ENCODE measurements at regions not wholly inside any gene's neighbourhood (a gene's known extent, or its start where the extent isn't known, plus 50 kb on each side); places are given as distances from the start of the nearest gene placed in this dataset.
A peak's percentile ranks its signal among the peaks of the same experiment; 100 is the strongest.

- TF ChIP-seq CTCF (IDR thresholded peaks at IDR 0.05; ENCODE audit: low read depth, low read length, missing control alignments): no peak
- no peak overlapping the region for H3K4me3 ChIP-seq (replicated peaks; ENCODE audit: low read depth, low read length)
- DNase-seq (ENCODE audit: extremely low read depth, low read depth): no peak
Observed at GRCh38 chr20:24153101-24154040, 164.8 kb upstream of the GGTLC1 start.

GRCh38 chr20:24151621-24152294 is 163.2 kb upstream of the GGTLC1 start:
- TF ChIP-seq CTCF (IDR thresholded peaks at IDR 0.05; ENCODE audit: low read depth, low read length, missing control alignments): no peak
- no peak overlapping the region for H3K4me3 ChIP-seq (replicated peaks; ENCODE audit: low read depth, low read length)
- DNase-seq (ENCODE audit: extremely low read depth, low read depth): no peak

GRCh38 chr20:24150406-24150805 is 161.8 kb upstream of the GGTLC1 start:
- no peak for DNase-seq (ENCODE audit: extremely low read depth, low read depth)
- no peak for TF ChIP-seq CTCF (IDR thresholded peaks at IDR 0.05; ENCODE audit: low read depth, low read length, missing control alignments)
- no peak overlapping the region for H3K4me3 ChIP-seq (replicated peaks; ENCODE audit: low read depth, low read length)

- no peak overlapping the region for H3K4me3 ChIP-seq (replicated peaks; ENCODE audit: low read depth, low read length)
- TF ChIP-seq CTCF (IDR thresholded peaks at IDR 0.05; ENCODE audit: low read depth, low read length, missing control alignments): peak; percentile 29
- DNase-seq (ENCODE audit: extremely low read depth, low read depth): no peak
Observed at GRCh38 chr20:24149881-24150307, 161.3 kb upstream of the GGTLC1 start.

- TF ChIP-seq CTCF (IDR thresholded peaks at IDR 0.05; ENCODE audit: low read depth, low read length, missing control alignments): no peak
- no peak overlapping the region for H3K4me3 ChIP-seq (replicated peaks; ENCODE audit: low read depth, low read length)
- DNase-seq (ENCODE audit: extremely low read depth, low read depth): no peak
Observed at GRCh38 chr20:24149175-24149574, 160.6 kb upstream of the GGTLC1 start.

GRCh38 chr20:24148372-24148771 is 159.8 kb upstream of the GGTLC1 start:
- TF ChIP-seq CTCF (IDR thresholded peaks at IDR 0.05; ENCODE audit: low read depth, low read length, missing control alignments): no peak
- DNase-seq (ENCODE audit: extremely low read depth, low read depth): no peak
- H3K4me3 ChIP-seq (replicated peaks; ENCODE audit: low read depth, low read length): no peak overlapping the region
